Astrocyte (in vitro differentiated cells and primary cell): ENCODE measurements at regions not wholly inside any gene's neighbourhood (a gene's known extent, or its start where the extent isn't known, plus 50 kb on each side); places are given as distances from the start of the nearest gene placed in this dataset.

Experiments
- DNase-seq: peaks from one replicate; pipeline ENCODE4 v3.0.0-alpha.2; 2010; ENCODE audit warnings: low read depth
- FAIRE-seq: peaks from 2 replicates; lab custom pipeline; 2011; peaks lifted over from hg19 to GRCh38; lab: Jason Lieb, UNC
- H2AFZ ChIP-seq: 2 replicates; pipeline ENCODE4 v1.6.0; 2012; ENCODE audit warnings: low read depth, low read length, inconsistent platforms
- H3K27ac ChIP-seq: 2 replicates; pipeline ENCODE4 v1.5.1; 2011; ENCODE audit warnings: low read depth, low read length, inconsistent platforms
- H3K27me3 ChIP-seq: 2 replicates; pipeline ENCODE4 v1.6.0; 2011; ENCODE audit warnings: low read length, inconsistent platforms; ENCODE audit not compliant: insufficient read depth
- H3K36me3 ChIP-seq: 2 replicates; pipeline ENCODE4 v1.5.1; 2011; ENCODE audit warnings: low read length, inconsistent platforms; ENCODE audit not compliant: insufficient read depth
- H3K4me1 ChIP-seq: 2 replicates; pipeline ENCODE4 v1.5.1; 2011; ENCODE audit warnings: low read length, inconsistent platforms; ENCODE audit not compliant: insufficient read depth
- H3K4me2 ChIP-seq: 2 replicates; pipeline ENCODE4 v1.6.0; 2012; ENCODE audit warnings: low read length, inconsistent platforms
- H3K4me3 ChIP-seq: 2 replicates; pipeline ENCODE4 v1.5.1; 2011; ENCODE audit warnings: low read depth, mild to moderate bottlenecking, low read length, inconsistent platforms; ENCODE audit not compliant: insufficient read depth
- H3K79me2 ChIP-seq: 2 replicates; pipeline ENCODE4 v1.6.0; 2012; ENCODE audit warnings: mild to moderate bottlenecking, low read length, inconsistent platforms; ENCODE audit not compliant: insufficient read depth
- H3K9ac ChIP-seq: 2 replicates; pipeline ENCODE4 v1.6.0; 2012; ENCODE audit warnings: mild to moderate bottlenecking, low read length, inconsistent platforms
- H3K9me3 ChIP-seq: 2 replicates; pipeline ENCODE4 v1.5.1; 2012; ENCODE audit warnings: low read depth, mild to moderate bottlenecking, low read length, inconsistent platforms; ENCODE audit not compliant: insufficient read depth
- H4K20me1 ChIP-seq: 2 replicates; pipeline ENCODE4 v1.6.0; 2012; ENCODE audit warnings: low read length, inconsistent platforms; ENCODE audit not compliant: insufficient read depth
- H3K27ac Mint-ChIP-seq: one replicate; pipeline ENCODE4 v1.8.0; 2021; ENCODE audit warnings: mild to moderate bottlenecking, mixed read lengths; ENCODE audit not compliant: unreplicated experiment
- H3K27me3 Mint-ChIP-seq: one replicate; pipeline ENCODE4 v1.8.0; 2021; ENCODE audit warnings: low read depth, mixed read lengths; ENCODE audit not compliant: unreplicated experiment
- H3K36me3 Mint-ChIP-seq: one replicate; pipeline ENCODE4 v1.8.0; 2021; ENCODE audit warnings: low read depth, mixed read lengths; ENCODE audit not compliant: unreplicated experiment
- H3K4me1 Mint-ChIP-seq: one replicate; pipeline ENCODE4 v1.8.0; 2021; ENCODE audit warnings: low read depth, mixed read lengths; ENCODE audit not compliant: unreplicated experiment
- H3K4me3 Mint-ChIP-seq: one replicate; pipeline ENCODE4 v1.8.0; 2021; ENCODE audit warnings: mild to moderate bottlenecking, moderate library complexity, mixed read lengths; ENCODE audit not compliant: unreplicated experiment
- H3K9me3 Mint-ChIP-seq: one replicate; pipeline ENCODE4 v1.8.0; 2021; ENCODE audit warnings: mild to moderate bottlenecking, mixed read lengths; ENCODE audit not compliant: unreplicated experiment
- EZH2 ChIP-seq: IDR thresholded peaks from 2 replicates; pipeline ENCODE4 v1.6.1; 2012; ENCODE audit warnings: mild to moderate bottlenecking, low read length, inconsistent platforms; ENCODE audit not compliant: insufficient read depth
- TF ChIP-seq, protein P1 (sequence below): IDR thresholded peaks from 2 replicates; pipeline ENCODE4 v1.5.1; 2011; ENCODE audit warnings: low read depth, mild to moderate bottlenecking, inconsistent platforms, low read length, moderate library complexity; ENCODE audit not compliant: insufficient read depth

GRCh38 chr13:89238496-89238895 lies 1567.3 kb downstream of the SLITRK5 start:
- no peak overlapping the region for H3K4me3 Mint-ChIP-seq
- Histone ChIP-seq H3K36me3 (no peaks in the 10 kb centered on the region), H4K20me1 (no peaks in the 10 kb centered on the region), H3K4me1 (no peaks in the 10 kb centered on the region), H3K9me3 (no peaks in the 10 kb centered on the region), H3K79me2 (no peaks in the 10 kb centered on the region), H3K4me3 (no peak overlapping the region), H3K27ac (no peak overlapping the region), H3K9ac (no peak overlapping the region), H3K4me2 (no peak overlapping the region), H2AFZ (no peak overlapping the region), H3K27me3 (no peaks in the 10 kb centered on the region)
- no peaks in the 10 kb centered on the region for H3K9me3 Mint-ChIP-seq
- H3K27ac Mint-ChIP-seq, result no peak overlapping the region
- DNase-seq, result no peak
- H3K36me3 Mint-ChIP-seq, result no peaks in the 10 kb centered on the region
- no peaks in the 10 kb centered on the region for H3K27me3 Mint-ChIP-seq
- no peak for FAIRE-seq
- TF ChIP-seq EZH2, result no peak
- TF ChIP-seq, protein P1, sequence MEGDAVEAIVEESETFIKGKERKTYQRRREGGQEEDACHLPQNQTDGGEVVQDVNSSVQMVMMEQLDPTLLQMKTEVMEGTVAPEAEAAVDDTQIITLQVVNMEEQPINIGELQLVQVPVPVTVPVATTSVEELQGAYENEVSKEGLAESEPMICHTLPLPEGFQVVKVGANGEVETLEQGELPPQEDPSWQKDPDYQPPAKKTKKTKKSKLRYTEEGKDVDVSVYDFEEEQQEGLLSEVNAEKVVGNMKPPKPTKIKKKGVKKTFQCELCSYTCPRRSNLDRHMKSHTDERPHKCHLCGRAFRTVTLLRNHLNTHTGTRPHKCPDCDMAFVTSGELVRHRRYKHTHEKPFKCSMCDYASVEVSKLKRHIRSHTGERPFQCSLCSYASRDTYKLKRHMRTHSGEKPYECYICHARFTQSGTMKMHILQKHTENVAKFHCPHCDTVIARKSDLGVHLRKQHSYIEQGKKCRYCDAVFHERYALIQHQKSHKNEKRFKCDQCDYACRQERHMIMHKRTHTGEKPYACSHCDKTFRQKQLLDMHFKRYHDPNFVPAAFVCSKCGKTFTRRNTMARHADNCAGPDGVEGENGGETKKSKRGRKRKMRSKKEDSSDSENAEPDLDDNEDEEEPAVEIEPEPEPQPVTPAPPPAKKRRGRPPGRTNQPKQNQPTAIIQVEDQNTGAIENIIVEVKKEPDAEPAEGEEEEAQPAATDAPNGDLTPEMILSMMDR, result no peak
- no peaks in the 10 kb centered on the region for H3K4me1 Mint-ChIP-seq

DNA sequence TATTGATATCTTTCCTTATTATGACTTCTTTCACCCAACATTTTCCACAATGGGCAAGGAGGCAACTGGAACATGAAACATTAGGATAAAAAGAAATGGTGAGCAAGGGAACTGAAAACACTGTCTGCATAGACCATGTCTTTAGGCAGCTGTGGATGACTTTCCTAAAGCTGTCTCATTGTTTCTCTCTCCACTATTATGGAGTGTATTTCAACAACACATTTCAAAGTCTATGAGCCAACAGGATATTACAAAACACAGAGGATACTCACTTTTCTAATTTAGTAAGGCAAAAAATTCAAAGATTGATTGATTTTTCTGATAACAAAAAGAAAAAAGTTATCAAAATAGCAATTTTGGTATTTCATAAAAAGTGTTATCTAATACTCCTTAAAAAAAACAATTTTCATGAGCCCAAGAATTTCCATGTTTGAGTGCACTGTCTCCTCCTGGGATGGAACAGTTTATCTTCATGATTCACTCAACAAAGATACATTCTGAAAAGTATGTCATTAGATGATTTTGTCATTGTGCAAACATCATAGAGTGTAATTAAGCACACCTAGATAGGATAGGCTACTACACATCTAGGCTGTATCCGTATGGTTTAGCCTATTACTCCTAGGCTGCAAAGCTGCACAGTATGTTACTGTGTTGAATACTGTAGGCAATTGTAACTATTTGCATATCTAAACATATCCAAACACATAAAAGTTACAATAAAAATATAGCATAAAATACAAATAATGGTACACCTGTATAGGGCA lies 1568.4 kb downstream of the SLITRK5 start:
- FAIRE-seq, result no peak
- Histone ChIP-seq H3K36me3 (no peaks in the 10 kb centered on the region), H3K79me2 (no peaks in the 10 kb centered on the region), H3K9ac (no peak overlapping the region), H3K27ac (no peak overlapping the region), H2AFZ (no peak overlapping the region), H4K20me1 (no peaks in the 10 kb centered on the region), H3K9me3 (no peaks in the 10 kb centered on the region), H3K4me3 (no peak overlapping the region), H3K27me3 (no peaks in the 10 kb centered on the region), H3K4me1 (no peaks in the 10 kb centered on the region), H3K4me2 (no peak overlapping the region)
- H3K27me3 Mint-ChIP-seq, result no peaks in the 10 kb centered on the region
- H3K27ac Mint-ChIP-seq, result no peak overlapping the region
- DNase-seq, result no peak
- H3K4me1 Mint-ChIP-seq, result no peaks in the 10 kb centered on the region
- TF ChIP-seq, protein P1, result no peak
- no peak for TF ChIP-seq EZH2
- H3K9me3 Mint-ChIP-seq, result no peaks in the 10 kb centered on the region
- H3K4me3 Mint-ChIP-seq, result no peak overlapping the region
- H3K36me3 Mint-ChIP-seq, result no peaks in the 10 kb centered on the region

- no peak overlapping the region for H3K4me3 ChIP-seq
- FAIRE-seq, result no peak
Measured at GRCh38 chr13:89255844-89256406, 1584.8 kb downstream of the SLITRK5 start.

More at GRCh38 chr13:89255844-89256406, 1584.8 kb downstream of the SLITRK5 start:
- Histone ChIP-seq H3K4me1 (no peaks in the 10 kb centered on the region), H3K9ac (no peak overlapping the region), H3K27ac (no peak overlapping the region), H3K79me2 (no peaks in the 10 kb centered on the region), H3K4me2 (no peak overlapping the region), H2AFZ (no peak overlapping the region), H4K20me1 (no peaks in the 10 kb centered on the region), H3K36me3 (no peaks in the 10 kb centered on the region), H3K9me3 (no peaks in the 10 kb centered on the region), H3K27me3 (no peaks in the 10 kb centered on the region)
- Mint-ChIP-seq H3K4me3 (no peak overlapping the region), H3K36me3 (no peaks in the 10 kb centered on the region), H3K9me3 (peaks cover under 1% of the 10 kb centered on the region), H3K27me3 (no peaks in the 10 kb centered on the region), H3K27ac (no peak overlapping the region), H3K4me1 (no peaks in the 10 kb centered on the region)
- TF ChIP-seq EZH2, result no peak
- TF ChIP-seq, protein P1, result no peak
- DNase-seq, result no peak
